ENCODE measurements at regions not wholly inside any gene's neighbourhood (a gene's known extent, or its start where the extent isn't known, plus 50 kb on each side); places are given as distances from the start of the nearest gene placed in this dataset.

- no peak for TF ChIP-seq POLR2A (IDR thresholded peaks at IDR 0.05)
- no peak for TF ChIP-seq CTCF (IDR thresholded peaks at IDR 0.05)
Measured at GRCh38 chr1:216921866-216922265, 198.6 kb upstream of the ESRRG start.
